ENCODE measurements at regions not wholly inside any gene's neighbourhood (a gene's known extent, or its start where the extent isn't known, plus 50 kb on each side); places are given as distances from the start of the nearest gene placed in this dataset.

- TF ChIP-seq POLR2A (IDR thresholded peaks at IDR 0.05) (no peak), CTCF (IDR thresholded peaks at IDR 0.05) (no peak)
- no peak for DNase-seq
Measured at GRCh38 chr6:98292810-98293209, 541.6 kb upstream of the POU3F2 start.

GRCh38 chr6:98295515-98296175 is 538.7 kb upstream of the POU3F2 start:
- H3K27me3 ChIP-seq: no peaks in the 10 kb centered on the region
- no peak overlapping the region for H3K27ac ChIP-seq
- no peak for DNase-seq
- H3K9me3 ChIP-seq: no peaks in the 10 kb centered on the region
- no peaks in the 10 kb centered on the region for H3K4me1 ChIP-seq
- no peak overlapping the region for H3K4me3 ChIP-seq
- TF ChIP-seq POLR2A (IDR thresholded peaks at IDR 0.05) (no peak), CTCF (IDR thresholded peaks at IDR 0.05) (no peak)
- no peaks in the 10 kb centered on the region for H3K36me3 ChIP-seq

More at GRCh38 chr6:98292810-98293209, 541.6 kb upstream of the POU3F2 start:
- H3K9me3 ChIP-seq: no peaks in the 10 kb centered on the region
- no peaks in the 10 kb centered on the region for H3K36me3 ChIP-seq
- no peaks in the 10 kb centered on the region for H3K4me1 ChIP-seq
- H3K4me3 ChIP-seq: no peak overlapping the region
- H3K27ac ChIP-seq: no peak overlapping the region
- H3K27me3 ChIP-seq: no peaks in the 10 kb centered on the region

- no peak for TF ChIP-seq POLR2A (IDR thresholded peaks at IDR 0.05)
- TF ChIP-seq CTCF (IDR thresholded peaks at IDR 0.05): no peak
- no peaks in the 10 kb centered on the region for H3K4me1 ChIP-seq
Measured at GRCh38 chr6:98308564-98308963, 525.8 kb upstream of the POU3F2 start.

GRCh38 chr6:98310443-98310842 is 523.9 kb upstream of the POU3F2 start:
- TF ChIP-seq CTCF (IDR thresholded peaks at IDR 0.05): no peak
- TF ChIP-seq POLR2A (IDR thresholded peaks at IDR 0.05): no peak
- Histone ChIP-seq H3K4me3 (no peak overlapping the region), H3K4me1 (no peaks in the 10 kb centered on the region), H3K9me3 (no peaks in the 10 kb centered on the region), H3K27me3 (no peaks in the 10 kb centered on the region), H3K36me3 (no peaks in the 10 kb centered on the region), H3K27ac (no peak overlapping the region)
- DNase-seq: no peak

More at GRCh38 chr6:98308564-98308963, 525.8 kb upstream of the POU3F2 start:
- no peaks in the 10 kb centered on the region for H3K36me3 ChIP-seq
- DNase-seq: no peak
- no peak overlapping the region for H3K27ac ChIP-seq
- no peaks in the 10 kb centered on the region for H3K27me3 ChIP-seq
- H3K4me3 ChIP-seq: no peak overlapping the region
- H3K9me3 ChIP-seq: no peaks in the 10 kb centered on the region

GRCh38 chr6:98323605-98324004 is 510.8 kb upstream of the POU3F2 start:
- H3K36me3 ChIP-seq: no peaks in the 10 kb centered on the region
- H3K4me3 ChIP-seq: no peak overlapping the region
- H3K4me1 ChIP-seq: no peaks in the 10 kb centered on the region
- H3K27me3 ChIP-seq: no peaks in the 10 kb centered on the region
- TF ChIP-seq POLR2A (IDR thresholded peaks at IDR 0.05): no peak
- DNase-seq: no peak
- no peaks in the 10 kb centered on the region for H3K9me3 ChIP-seq
- H3K27ac ChIP-seq: no peak overlapping the region

GRCh38 chr6:98324446-98324845 is 509.9 kb upstream of the POU3F2 start:
- no peaks in the 10 kb centered on the region for H3K9me3 ChIP-seq
- no peaks in the 10 kb centered on the region for H3K27me3 ChIP-seq
- H3K4me1 ChIP-seq: no peaks in the 10 kb centered on the region
- TF ChIP-seq CTCF (IDR thresholded peaks at IDR 0.05) (no peak), POLR2A (IDR thresholded peaks at IDR 0.05) (no peak)
- no peak overlapping the region for H3K27ac ChIP-seq
- DNase-seq: no peak
- H3K36me3 ChIP-seq: no peaks in the 10 kb centered on the region
- no peak overlapping the region for H3K4me3 ChIP-seq
